Parathyroid adenoma (tissue), 2 donors: ENCODE measurements at regions not wholly inside any gene's neighbourhood (a gene's known extent, or its start where the extent isn't known, plus 50 kb on each side); places are given as distances from the start of the nearest gene placed in this dataset.

ENCODE experiments used
- H2AFZ ChIP-seq: fragments of 300-600 bp; sonication (generic); one replicate; pipeline ENCODE4 v1.7.0; 2017; ENCODE audit warnings: antibody characterized with exemption, mild to moderate bottlenecking
- H3K27ac ChIP-seq: fragments of 300-600 bp; sonication (generic); one replicate; pipeline ENCODE4 v1.7.0; 2017
- H3K27me3 ChIP-seq: fragments of 300-600 bp; sonication (generic); one replicate; pipeline ENCODE4 v1.7.0; 2017; ENCODE audit warnings: low read length; ENCODE audit not compliant: control insufficient read depth, insufficient read depth
- H3K36me3 ChIP-seq: fragments of 300-600 bp; sonication (generic); one replicate; pipeline ENCODE4 v1.7.0; 2017; ENCODE audit warnings: low read length; ENCODE audit not compliant: control insufficient read depth, insufficient read depth
- H3K4me1 ChIP-seq: fragments of 300-600 bp; sonication (generic); one replicate; pipeline ENCODE4 v1.7.0; 2017; ENCODE audit warnings: control low read depth
- H3K4me2 ChIP-seq: fragments of 300-600 bp; sonication (generic); one replicate; pipeline ENCODE4 v1.7.0; 2017; ENCODE audit warnings: low read length
- H3K4me3 ChIP-seq: fragments of 300-600 bp; sonication (generic); one replicate; pipeline ENCODE4 v1.7.0; 2017; ENCODE audit warnings: low read depth, low read length
- H3K79me2 ChIP-seq: fragments of 300-600 bp; sonication (generic); one replicate; pipeline ENCODE4 v1.7.0; 2017; ENCODE audit warnings: control low read depth
- H3K9ac ChIP-seq: fragments of 300-600 bp; sonication (generic); one replicate; pipeline ENCODE4 v1.7.0; 2017; ENCODE audit warnings: mild to moderate bottlenecking
- H3K9me3 ChIP-seq: fragments of 300-600 bp; sonication (generic); one replicate; pipeline ENCODE4 v1.7.0; 2017; ENCODE audit warnings: low read length; ENCODE audit not compliant: control insufficient read depth
- CTCF ChIP-seq: fragments of 300-600 bp; sonication (generic); IDR thresholded peaks from one replicate; pipeline ENCODE4 v1.7.0; 2017; ENCODE audit warnings: antibody characterized with exemption, mild to moderate bottlenecking
- donor health status: primary hyperparathyroidism.

GRCh38 chr18:10138719-10139118 lies 224.9 kb downstream of the VAPA start:
- Histone ChIP-seq H3K9ac (no peak overlapping the region), H3K9me3 (no peaks in the 10 kb centered on the region), H3K79me2 (no peaks in the 10 kb centered on the region), H2AFZ (no peak overlapping the region), H3K27me3 (no peaks in the 10 kb centered on the region), H3K36me3 (no peaks in the 10 kb centered on the region), H3K4me3 (no peak overlapping the region), H3K4me1 (peaks cover 19% of the 10 kb centered on the region), H3K27ac (no peak overlapping the region), H3K4me2 (no peak overlapping the region)
- TF ChIP-seq CTCF, result no peak

- no peak overlapping the region for H3K4me3 ChIP-seq
- H3K27ac ChIP-seq, result no peak overlapping the region
- H3K9me3 ChIP-seq, result no peaks in the 10 kb centered on the region
- H3K36me3 ChIP-seq, result no peaks in the 10 kb centered on the region
- no peak overlapping the region for H3K4me2 ChIP-seq
- no peaks in the 10 kb centered on the region for H3K79me2 ChIP-seq
- TF ChIP-seq CTCF, result no peak
- no peaks in the 10 kb centered on the region for H3K27me3 ChIP-seq
- no peak overlapping the region for H3K9ac ChIP-seq
- H2AFZ ChIP-seq, result no peak overlapping the region
- H3K4me1 ChIP-seq, result peaks cover 23% of the 10 kb centered on the region
These were observed 226.1 kb downstream of the VAPA start for GRCh38 chr18:10139783-10140410.

- Histone ChIP-seq H3K4me2 (no peak overlapping the region), H3K4me3 (no peak overlapping the region), H3K36me3 (no peaks in the 10 kb centered on the region), H3K27ac (no peak overlapping the region), H3K9ac (no peak overlapping the region), H3K4me1 (peaks cover 23% of the 10 kb centered on the region), H2AFZ (peak overlapping the region; percentile 34), H3K79me2 (no peaks in the 10 kb centered on the region), H3K9me3 (no peaks in the 10 kb centered on the region), H3K27me3 (no peaks in the 10 kb centered on the region)
- TF ChIP-seq CTCF, result no peak
These were observed 226.9 kb downstream of the VAPA start for GRCh38 chr18:10140461-10141282.

- no peaks in the 10 kb centered on the region for H3K9me3 ChIP-seq
- H3K27ac ChIP-seq, result no peak overlapping the region
- TF ChIP-seq CTCF, result no peak
- no peak overlapping the region for H3K9ac ChIP-seq
- H3K79me2 ChIP-seq, result no peaks in the 10 kb centered on the region
- H3K4me3 ChIP-seq, result no peak overlapping the region
- H2AFZ ChIP-seq, result no peak overlapping the region
- H3K36me3 ChIP-seq, result no peaks in the 10 kb centered on the region
- H3K4me2 ChIP-seq, result no peak overlapping the region
- peaks cover 23% of the 10 kb centered on the region for H3K4me1 ChIP-seq
- no peaks in the 10 kb centered on the region for H3K27me3 ChIP-seq
These were observed 227.7 kb downstream of the VAPA start for GRCh38 chr18:10141559-10141958.
